Globus pallidus (tissue), 1 donor: ENCODE measurements at regions not wholly inside any gene's neighbourhood (a gene's known extent, or its start where the extent isn't known, plus 50 kb on each side); places are given as distances from the start of the nearest gene placed in this dataset.

Experiments
- DNase-seq: peaks from one replicate; pipeline ENCODE4 v3.0.0-alpha.2; 2015; ENCODE audit warnings: low spot score

DNA sequence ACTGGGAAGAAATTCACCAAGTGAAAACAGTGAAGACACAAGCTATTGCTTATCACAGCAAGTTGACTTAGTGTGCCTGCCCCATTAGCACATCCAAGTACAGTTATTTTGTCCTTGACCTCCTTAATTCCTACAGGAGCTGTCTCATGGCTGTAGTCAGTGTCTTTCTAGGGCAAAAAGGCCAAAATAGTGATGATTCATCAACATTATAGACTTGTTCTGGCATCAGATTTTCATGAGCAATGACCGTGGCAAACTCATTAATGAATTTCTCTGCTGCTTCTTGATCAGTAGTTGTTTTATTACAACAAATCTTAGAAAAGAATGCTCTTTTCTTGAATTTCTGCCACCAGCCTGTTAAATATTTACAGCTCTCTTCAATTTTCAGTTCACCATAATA lies 1169.3 kb upstream of the DDX18 start:
- DNase-seq = no peak

DNA sequence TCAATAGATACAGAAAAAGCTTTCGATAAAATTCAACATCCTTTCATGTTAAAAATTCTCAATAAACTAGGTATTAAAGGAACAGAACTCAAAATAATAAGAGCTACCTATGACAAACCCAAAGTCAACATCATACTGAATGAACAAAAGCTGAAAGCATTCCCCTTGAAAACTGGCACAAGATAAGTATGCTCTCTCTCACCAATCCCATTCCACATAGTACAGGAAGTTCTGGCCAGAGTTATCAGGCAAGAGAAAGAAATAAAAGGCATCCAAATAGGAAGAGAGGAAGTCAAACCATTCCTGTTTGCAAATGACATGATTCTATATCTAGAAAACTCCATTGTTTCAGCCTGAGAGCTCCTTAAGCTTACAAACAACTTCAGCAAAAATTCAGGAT lies 1145.8 kb upstream of the DDX18 start:
- no peak for DNase-seq

- DNase-seq = no peak
Observed at GRCh38 chr2:116669782-116670181, 1144.7 kb upstream of the DDX18 start.

- no peak for DNase-seq
Observed at GRCh38 chr2:116674188-116674587, 1140.3 kb upstream of the DDX18 start.

DNA sequence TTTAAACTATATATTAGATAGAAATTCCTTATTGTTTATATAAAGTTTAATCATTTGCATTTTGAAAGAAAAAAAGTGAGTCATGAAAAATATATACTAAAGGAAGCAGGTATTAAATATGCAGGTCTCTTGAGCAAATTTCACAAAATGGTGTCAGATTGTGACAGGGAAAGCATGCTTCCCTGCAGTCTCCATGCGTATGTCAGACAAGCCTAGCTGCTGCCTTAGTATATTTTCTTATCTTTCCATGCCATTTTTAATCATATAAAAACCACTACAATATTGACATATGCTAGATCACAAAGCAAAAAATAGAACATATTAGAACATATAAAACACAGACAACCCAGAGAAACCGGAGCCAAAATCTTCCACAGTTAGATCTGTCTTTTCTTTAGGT lies 1137.7 kb upstream of the DDX18 start:
- DNase-seq = no peak

GRCh38 chr2:116680256-116680936 lies 1134.1 kb upstream of the DDX18 start:
- DNase-seq = no peak

- DNase-seq = no peak
Observed at GRCh38 chr2:116687371-116687770, 1127.1 kb upstream of the DDX18 start.

GRCh38 chr2:116692988-116693387 lies 1121.5 kb upstream of the DDX18 start:
- DNase-seq = no peak

- DNase-seq = no peak
Observed at GRCh38 chr2:116696223-116696622, 1118.3 kb upstream of the DDX18 start.

- DNase-seq = no peak
Observed at GRCh38 chr2:116696903-116697302, 1117.6 kb upstream of the DDX18 start.

- no peak for DNase-seq
Observed at GRCh38 chr2:116706396-116706795, 1108.1 kb upstream of the DDX18 start.

- DNase-seq = no peak
Observed at GRCh38 chr2:116716038-116716437, 1098.5 kb upstream of the DDX18 start.

DNA sequence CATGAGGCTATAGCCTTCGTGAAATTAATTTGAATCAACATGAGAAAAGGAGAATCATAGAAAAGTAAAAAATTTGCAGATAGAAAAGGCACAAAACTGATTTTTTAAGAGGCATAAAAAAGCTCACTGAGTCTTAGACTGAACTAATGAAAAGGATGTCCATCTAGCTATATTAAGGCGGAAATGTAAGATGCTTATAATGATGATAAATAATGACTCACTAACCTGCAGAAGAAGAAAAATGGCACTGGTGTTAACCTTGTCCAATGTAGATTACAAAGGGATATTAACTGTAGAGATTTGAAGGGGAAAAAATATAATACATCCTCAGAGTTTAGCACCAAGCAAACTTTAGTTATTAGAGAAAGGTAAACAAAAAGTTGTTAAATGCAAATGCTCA lies 1098.0 kb upstream of the DDX18 start:
- DNase-seq = no peak

DNA sequence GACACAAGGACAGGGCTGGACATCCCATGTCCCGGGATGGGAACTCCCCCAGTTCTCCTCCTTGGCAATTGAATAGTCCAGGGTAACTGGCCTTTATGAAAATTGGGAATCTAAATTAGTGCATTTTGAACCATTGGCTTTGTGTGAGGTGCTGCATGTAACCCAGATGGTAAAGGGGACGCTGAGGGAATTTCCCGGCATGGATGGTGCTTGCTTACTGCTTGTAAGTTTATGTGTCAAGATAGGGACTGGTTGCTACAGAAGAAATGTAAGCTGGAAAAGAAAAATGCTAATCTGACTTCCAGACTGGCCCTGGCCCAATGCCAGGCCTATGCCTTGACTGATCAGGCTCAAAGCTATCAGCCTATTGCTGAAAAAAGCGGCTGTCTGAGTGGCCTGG lies 1096.7 kb upstream of the DDX18 start:
- no peak for DNase-seq

DNA sequence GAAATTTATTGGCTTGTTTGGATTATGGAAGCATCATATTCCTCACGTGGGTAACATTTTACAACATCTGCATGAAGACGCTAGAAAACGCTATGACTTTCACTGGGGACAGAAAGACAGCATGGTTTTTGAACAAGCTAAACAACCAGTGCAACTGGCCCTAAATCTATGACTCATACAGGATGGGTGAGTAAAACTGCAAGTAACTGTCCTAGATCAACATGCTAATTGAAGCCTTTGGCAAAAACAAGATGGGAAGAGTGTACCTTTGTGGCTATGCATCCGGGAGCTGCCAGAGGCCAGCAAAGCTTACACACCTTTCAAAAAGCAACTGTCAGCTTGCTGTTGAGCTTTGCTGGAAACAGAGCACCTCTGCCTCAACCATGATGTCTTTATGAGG lies 1096.0 kb upstream of the DDX18 start:
- no peak for DNase-seq

DNA sequence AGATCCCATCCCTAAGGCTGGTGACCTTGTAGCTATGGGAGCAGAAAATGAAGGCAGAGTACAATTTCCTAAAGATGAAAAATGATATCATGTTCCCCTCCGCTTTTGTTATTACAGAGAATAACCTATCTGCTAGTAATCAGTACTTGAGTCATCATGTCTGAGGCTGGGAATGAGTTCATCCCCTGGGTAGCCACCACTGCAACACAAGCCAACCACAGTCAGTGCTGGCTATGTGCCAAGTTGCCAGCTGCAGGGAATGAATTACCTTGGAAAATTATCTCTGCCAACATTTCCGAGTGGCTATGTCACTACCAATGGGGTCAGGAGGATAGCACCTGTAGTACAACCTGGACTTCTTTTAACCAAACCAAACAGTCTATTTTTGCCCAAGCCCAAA lies 1094.7 kb upstream of the DDX18 start:
- DNase-seq = no peak

DNA sequence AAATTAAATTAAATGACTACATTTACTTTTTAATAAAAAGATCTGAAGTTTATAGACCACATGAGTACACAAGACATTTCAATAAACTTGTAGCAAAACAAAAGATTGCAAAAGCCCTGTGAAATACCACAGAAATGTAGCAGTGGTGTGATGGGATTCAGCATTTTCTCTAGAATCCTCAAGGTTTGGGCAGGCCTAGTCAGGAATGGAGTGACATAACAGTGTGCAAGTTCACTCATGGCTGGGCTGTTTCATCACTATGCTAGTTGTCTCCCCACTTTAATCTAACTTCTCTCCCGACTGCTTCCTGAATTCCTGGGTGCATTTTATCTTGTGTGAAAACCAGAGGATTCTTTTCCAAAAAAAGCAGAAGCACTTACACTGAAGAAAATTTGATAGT lies 1089.9 kb upstream of the DDX18 start:
- DNase-seq = no peak

DNA sequence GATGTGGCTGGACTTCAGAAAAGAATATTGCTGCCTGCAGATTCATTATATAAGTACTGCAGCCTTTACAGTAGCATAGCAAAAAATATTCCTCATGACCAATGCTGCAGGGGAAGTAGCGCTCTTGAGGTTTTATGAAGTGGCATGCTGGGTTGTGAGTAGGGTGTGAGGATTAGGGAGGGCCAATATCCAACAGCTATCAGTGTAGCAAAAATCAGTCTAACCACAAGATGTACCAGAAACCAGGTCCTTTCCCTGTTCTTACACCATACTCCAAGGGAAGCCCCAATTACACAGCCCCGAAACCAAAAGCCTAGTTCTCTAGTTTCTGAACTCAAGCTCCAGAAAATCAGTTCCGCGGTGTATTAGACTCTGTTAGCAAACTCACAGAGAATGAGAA lies 1082.2 kb upstream of the DDX18 start:
- DNase-seq = no peak

- DNase-seq = no peak
Observed at GRCh38 chr2:116733699-116734098, 1080.8 kb upstream of the DDX18 start.

DNA sequence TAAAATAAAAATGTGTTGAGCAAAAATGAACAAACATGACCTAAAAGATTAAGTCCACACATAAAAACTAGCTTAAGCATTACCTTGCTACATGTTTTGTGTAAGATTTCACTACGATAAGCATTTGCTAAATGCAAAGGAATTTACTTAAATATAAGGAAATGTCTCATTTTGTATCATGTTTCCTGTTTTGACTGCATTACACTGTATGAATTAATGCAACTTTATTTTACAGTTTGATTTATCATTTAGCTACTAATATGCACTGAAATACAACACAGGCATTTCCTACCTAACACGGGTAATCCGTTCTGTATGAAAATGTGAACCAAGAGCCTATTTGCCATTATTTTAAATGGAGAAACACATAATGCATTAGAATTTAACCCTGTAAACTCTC lies 1076.5 kb upstream of the DDX18 start:
- DNase-seq = no peak

- no peak for DNase-seq
Observed at GRCh38 chr2:116747103-116747502, 1067.4 kb upstream of the DDX18 start.

DNA sequence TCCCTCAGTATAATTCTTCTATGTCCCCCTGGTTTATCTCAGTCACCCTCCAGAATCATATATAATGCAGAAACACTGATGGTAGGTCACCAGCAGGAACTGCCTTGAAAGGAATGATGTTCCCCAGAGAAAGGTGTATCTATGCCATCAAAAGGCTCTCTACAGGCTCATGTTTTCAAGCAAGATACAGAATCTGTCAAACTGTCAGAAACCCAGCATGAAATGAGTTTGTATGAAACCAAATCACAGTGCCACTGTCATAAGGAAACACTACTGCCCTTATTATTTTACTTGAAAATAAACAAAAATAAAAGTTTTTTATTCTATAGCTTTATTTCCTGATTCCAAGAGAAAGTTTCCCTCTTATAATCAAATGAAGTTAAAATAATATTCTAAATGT lies 1064.5 kb upstream of the DDX18 start:
- no peak for DNase-seq

DNA sequence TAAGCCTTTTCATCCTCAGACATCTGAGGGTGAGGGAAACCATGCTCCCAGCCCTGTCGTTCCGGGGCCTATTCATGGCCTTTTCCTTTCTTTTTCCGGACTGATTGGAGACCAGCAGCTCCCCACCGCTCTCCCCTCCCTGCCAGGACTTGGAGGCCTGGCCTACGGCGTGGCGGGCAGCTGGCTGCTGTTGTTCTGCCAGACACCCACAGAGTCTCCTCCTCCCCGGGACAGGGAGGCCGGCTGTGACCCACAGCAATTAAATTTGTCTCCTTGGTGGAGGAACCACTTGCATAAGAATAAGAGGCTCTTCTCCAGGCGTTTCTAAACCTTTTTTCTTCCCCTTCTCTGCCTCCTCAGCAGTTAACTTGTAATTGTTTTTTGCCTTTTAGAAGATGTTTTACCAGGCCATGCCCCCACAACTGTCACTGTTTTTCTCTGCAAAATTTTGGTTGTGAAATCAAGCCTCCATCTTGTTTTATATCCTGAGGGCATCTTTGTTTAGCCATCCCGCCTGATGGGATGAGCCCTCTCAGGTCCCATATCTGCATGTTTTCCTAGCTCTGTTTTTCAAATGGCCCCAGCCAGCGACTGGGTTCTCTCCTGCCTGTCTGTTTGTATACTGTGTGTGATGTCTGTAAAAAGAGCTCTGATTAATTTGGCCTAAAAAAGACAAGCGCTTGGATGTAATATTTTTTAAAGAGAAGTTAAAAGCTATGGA lies 1060.0 kb upstream of the DDX18 start:
- no peak for DNase-seq

- no peak for DNase-seq
Observed at GRCh38 chr2:116761864-116762263, 1052.6 kb upstream of the DDX18 start.
